ENCODE measurements at regions not wholly inside any gene's neighbourhood (a gene's known extent, or its start where the extent isn't known, plus 50 kb on each side); places are given as distances from the start of the nearest gene placed in this dataset.
"Not testable (repeated sequence)": the region's sequence is repeated elsewhere in the genome, so short reads cannot be mapped to it uniquely, and the experiment has no call there.

DNA sequence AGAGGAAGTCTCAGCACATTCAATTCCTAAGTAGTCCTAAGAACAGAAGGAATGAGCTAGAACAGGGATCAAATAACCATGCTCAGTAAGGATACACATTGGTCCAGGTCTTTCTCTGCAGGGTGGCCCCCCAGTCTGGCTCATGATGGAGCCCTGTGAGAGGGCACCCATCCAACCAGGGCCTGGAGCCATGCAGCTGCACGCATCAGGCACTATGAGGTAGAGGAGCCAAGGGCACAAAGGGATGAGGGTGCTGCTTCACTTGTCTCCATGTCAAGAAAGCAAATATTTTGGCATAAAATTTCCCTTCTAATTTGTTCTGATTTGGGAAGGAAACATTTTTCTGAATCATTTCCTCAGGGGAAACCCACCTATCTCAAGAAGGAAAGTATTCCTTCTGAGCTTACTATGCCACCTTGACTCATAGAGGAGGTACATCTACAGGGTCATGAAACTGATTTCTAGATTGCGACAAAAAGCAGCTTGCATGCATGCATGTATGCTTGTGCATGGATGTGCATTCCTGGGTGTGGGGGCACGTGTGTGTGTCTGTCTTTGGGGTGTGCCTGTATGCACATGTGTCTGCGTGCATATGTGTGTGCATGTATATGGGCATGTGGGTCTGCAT lies 600.3 kb downstream of the MID1IP1 start:
- no peak for DNase-seq (ENCODE audit: low spot score)

DNA sequence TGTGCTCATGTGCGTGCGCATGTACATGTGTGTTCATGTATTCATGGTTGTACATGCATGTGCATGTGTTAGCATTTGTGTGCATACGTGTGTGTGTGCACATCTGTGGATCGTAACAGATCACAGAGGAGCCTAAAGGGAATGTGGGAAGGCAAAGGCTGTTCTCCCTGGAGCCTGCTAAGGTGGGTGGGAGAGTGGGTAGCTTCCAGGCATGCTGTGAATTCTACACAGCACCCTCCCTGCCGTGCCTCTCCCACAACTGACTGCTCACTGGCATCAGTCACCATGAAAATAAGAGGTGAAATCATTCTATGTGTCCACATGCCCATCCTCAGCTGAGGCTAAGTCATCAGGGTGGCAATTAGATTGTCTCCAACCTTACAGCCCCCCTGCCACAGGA lies 600.9 kb downstream of the MID1IP1 start:
- no peak for DNase-seq (ENCODE audit: low spot score)

DNA sequence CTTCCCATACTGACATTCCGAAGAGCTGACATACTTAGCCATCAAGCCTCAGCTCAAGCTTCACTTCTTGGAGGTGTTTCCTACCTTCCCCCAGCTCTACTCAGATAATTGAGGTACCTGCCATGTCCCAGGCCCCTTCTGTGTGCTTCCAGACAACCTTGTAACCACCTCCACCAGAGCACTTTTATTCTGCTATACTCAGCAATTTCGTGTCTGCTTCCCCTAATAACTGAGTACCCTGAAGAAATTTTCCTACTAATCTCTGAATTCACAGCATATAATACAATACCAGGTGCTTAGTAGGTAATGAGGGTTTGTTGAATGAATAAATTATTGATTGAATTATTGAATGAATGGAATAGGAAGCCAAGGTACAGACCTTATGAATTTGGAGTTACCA lies 605.5 kb downstream of the MID1IP1 start:
- no peak for DNase-seq (ENCODE audit: low spot score)

DNA sequence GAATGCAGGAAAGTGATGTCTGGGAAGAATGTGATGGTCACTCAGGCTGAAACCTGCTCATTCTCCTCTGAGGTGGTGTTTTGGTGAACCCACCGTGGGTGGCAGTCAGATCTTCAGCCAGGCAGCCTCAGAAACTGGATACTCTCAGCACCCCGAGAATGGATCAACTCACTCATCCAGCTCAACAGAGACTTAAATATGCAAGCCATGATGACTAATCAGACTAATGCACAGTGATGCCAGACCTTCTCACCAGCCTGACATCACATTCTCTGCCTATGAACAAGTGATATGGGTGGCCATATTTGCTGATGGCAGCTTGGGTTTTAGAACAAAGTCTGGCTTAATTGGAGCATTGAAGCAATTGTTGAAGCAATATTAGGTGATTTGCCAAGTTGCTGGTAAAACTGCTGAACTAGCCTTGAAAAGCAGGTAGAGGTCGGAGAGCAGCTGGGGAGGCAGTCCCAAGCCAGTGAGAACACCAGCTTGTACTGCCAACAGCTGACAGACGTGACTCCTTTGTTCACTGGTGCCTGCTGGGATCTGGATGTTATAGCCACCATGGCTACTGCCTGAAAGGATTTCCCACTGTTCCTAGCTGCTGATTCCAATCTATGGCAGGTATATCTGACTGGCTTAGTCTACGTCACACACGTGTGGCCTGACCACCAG lies 608.1 kb downstream of the MID1IP1 start:
- no peak for DNase-seq (ENCODE audit: low spot score)

DNA sequence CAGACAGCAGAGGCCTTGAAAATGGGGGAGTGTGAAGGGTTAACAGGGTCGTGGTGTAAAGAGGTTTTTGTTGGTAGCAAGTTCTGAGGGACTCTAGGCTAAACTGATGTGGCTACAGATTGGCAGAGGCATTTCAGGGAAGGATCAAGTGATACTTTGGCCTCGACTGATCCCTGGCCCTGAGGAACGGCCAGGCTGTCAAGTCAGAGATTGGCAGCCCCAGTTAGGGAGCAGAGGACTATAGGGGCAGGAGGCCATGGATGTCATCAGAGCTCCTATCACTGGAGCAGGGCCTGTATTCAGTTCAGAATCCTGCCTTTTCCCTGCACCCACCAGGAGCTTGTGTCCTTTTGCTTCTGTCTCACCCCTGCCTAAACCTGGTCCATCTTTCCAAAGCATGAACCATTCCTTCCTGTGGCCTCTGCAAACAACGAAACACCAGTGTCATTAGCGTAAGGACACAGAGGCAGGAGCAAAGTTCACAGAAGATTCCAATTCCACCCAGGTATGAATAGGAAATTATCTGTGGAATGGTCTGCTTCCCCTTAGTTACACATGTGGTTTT lies 613.1 kb downstream of the MID1IP1 start:
- DNase-seq (ENCODE audit: low spot score), result no peak

DNA sequence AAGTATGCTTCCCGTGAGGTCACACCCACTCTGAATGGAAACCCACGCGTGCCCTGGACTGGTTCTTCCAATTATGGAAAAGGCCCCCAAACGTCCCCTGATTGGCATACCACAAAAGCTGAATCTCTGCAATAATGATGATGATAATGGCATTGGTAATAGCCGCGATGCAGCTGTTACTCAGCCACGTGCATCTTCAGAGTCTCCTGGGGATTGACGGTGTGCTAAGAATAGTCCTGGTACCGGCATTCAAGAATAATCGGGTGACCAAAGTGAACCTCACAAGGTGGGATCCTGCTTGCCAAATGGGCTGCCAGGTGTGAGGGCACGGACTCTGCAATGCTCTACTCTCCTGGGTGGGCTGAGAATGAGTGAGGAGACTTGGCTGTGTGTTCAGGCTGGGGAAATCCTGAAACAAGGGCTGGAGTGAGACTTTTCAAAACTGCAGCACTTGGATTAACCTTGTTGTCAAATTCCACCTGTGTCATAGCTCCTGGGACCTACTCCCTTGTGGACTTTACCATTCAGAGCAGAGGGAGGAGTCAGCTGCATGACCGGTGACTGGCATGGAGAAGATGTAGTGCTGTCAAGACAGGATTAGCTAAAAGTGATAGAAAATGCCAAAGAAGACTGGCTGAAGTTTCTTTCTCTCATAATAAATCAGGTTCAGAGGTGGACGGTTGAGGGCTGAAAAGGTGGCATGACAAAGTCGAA lies 615.4 kb downstream of the MID1IP1 start:
- DNase-seq (ENCODE audit: low spot score), result no peak

DNA sequence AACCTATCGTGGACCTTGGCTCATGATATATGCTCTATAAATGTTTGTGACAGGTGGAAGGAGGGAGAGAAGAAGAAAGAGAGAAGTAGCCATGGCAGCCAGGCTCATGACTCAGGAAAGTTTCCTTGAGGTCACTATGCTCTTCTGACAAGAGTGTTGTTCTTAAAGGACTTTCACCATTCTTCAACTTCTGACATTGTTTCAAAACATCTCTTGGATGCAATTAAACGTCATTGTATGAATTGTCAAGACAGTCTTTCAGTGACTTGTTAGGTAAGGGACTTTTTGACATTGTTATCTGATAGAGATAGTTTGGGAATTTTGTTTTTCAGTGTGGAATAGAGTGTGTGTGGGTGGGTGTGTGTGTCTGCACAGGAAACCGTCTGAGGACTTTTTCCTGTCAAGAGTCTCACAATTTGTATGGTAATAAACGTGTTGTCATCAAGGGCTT lies 617.0 kb downstream of the MID1IP1 start:
- DNase-seq (ENCODE audit: low spot score), result no peak

DNA sequence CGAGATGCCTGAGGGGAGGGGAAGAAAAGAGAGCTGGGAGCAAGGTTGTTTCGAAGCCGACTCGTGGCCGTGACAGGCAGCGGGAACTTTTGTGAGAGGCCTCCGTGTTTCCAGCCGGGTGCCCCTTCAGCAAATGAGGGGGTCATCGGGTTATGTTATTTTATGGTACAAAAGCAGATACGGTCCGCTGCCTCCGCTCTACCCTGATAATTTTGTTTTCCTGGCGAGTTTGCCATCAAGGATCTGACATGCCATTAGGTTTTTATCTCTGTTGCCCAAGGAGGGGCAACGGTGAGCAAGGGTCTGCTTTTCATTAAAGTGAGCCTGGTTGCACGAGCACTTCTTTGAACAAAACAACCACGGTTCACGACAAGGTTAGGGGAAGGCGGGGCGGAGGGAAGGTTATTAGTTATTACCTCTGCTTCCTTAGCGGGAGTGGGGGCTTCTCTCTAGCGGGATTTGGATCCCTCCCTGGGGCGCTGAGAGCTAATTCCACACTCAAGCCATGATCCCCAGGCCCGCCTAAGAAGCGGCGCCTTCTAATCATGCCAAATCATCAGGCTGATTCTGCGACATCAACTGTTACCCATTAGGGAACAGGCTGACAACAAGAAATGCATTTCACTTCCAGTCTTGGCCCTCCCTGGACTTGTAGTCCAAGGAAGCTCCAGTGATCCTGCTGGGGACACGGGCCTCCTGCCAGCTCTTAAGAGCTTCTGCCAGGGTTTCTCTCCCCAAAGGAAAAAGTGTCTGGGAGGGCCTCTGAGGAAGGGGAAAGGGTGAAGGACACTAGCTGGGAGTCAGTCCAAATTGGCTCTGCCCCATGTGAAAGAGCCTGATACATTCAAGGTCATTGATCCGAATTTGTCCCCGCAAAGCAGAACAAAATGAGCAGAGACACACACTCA lies 617.7 kb downstream of the MID1IP1 start:
- no peak for DNase-seq (ENCODE audit: low spot score)

DNA sequence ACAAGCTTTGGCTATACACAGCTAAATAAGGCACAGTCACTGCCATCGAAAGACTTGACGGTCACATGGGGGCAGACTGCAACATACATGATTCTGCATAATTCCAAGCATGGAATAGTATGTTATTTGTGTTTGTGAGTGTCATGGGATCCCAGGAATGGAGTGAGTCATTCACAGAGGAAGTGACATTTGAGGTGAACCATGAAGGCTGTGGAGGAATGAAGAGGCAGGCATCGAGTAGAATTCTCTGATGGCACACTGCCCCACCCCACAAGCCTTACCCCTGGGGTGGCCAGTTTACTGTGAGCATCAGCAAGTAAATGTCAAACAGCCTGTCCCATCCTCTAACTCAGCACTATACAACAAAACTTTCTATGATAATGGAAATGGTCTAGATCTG lies 619.7 kb downstream of the MID1IP1 start:
- DNase-seq (ENCODE audit: low spot score), result peak; percentile 6

DNA sequence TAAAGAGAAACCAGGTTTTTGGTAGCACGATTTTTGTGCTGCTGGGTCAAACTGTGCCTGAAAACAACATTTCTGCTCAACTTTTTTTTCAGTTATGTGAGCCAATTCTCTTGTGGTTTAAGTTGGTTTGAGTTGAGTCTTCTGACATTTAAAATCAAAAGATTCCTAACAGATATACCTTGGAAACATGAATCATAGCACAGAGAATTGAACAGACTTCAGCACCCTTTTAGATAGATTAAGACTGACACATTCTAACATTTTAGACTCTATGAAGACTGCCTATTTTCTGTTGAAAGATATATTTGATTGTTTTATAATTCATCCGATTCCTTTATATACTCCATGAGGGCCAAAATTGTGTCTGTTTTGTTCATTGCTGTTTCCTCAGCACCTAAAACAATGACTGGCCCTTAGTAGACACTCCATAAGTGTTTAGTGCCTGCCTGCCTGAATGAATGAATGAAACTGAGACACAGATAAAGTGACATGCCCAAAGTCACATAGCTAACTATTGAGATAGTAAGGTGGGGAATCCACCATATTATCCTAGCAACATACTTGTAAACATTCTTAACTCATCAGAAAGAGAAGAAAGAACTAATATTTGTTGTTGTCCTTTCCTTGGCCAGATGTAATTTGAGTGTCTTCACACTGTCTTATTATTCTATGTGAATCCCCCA lies 624.0 kb downstream of the MID1IP1 start:
- DNase-seq (ENCODE audit: low spot score), result no peak

DNA sequence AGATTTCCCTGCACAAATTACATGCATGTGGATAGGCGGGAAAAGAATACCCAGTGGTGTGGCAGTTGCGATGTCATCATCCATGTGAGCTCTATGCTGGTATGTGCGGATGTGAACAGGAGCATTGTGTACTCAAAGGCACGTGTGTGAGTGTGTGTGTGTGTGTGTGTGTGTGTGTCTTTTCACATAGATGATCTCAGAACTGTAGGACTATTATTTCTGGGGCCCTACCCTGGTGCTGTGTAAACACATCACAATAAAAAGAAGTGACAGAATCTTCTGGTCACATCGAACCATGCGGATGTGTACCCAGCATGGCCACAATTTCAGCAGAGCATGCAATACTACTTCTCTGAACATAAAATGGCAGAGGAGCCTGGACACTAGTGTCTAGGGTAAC lies 624.8 kb downstream of the MID1IP1 start:
- no peak for DNase-seq (ENCODE audit: low spot score)

DNA sequence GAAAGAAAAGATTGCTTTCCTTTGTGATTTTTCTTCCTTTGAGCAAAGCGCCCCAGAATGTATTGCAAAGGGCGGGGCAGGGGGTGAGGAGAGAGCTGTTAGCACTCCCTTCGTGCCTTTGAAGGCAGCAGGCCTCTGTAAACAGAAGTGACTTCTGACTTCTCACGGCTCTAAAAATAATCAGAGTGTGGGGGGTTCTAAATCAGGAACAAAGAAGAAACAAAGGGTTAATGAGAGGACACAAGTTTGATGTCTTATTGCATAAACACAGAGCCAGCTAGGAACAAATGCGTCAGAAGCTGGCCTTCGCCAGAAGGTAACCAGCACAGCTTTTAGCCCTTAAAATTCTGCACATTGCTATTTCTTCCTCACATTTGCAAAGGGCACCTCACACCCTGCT lies 626.2 kb downstream of the MID1IP1 start:
- no peak for DNase-seq (ENCODE audit: low spot score)

DNA sequence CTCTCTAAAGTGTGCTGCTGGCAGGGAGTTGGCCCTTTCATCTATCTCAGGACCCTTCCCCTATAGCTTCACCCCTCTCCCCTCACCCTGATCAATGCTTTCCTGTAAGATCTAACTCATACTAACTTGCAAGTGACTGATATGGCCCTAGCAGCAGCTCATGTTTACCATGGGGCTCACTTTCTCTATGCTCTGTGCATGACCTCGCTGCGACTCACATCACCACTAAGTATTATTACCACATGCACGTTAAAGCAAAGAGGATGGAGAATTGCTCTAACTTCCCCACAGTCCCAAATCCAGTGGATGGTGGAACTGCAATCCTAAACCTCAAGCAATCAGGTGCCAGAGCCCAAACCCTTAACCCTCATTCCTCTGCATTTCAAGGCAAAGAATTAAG lies 626.6 kb downstream of the MID1IP1 start:
- peak; percentile 27 for DNase-seq (ENCODE audit: low spot score)

DNA sequence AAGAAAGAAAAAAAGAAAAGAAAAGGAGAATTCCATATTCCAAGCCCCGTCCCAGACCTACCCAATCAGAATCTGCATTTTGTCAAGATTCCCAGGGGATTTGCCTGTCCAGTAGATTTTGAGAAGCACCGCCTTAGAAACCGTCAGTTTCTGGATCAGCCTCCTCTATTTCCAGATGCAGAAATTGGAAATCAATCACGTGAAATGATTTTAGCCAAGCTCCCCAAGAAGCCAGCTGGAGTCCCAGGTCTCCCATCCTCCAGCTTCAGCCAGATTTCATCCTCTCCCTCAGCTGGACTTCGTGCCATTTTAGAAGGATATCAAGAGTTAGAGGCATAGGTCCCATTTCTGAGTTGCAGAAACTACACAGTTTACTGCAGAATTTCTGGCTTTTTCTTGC lies 629.3 kb downstream of the MID1IP1 start:
- DNase-seq (ENCODE audit: low spot score), result no peak

DNA sequence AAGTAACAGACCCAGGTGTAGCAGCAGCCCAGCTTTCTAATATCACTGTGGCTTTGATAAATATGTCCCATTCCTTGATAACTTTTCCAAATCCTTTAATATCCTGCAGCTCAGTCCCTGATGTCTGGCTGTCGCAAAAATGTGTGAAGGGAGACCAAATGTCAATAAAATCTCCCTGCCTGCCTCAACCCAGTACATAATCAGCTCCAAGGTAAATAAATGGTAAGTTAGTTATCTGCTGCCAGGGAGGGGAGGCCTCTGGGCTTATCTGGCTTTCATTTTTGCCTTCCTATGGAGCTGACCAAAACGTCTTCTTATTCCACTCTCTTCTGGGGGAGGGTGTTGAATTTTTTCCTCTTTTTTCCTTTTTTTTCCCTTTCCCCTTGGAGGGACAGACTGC lies 630.6 kb downstream of the MID1IP1 start:
- DNase-seq (ENCODE audit: low spot score), result no peak

DNA sequence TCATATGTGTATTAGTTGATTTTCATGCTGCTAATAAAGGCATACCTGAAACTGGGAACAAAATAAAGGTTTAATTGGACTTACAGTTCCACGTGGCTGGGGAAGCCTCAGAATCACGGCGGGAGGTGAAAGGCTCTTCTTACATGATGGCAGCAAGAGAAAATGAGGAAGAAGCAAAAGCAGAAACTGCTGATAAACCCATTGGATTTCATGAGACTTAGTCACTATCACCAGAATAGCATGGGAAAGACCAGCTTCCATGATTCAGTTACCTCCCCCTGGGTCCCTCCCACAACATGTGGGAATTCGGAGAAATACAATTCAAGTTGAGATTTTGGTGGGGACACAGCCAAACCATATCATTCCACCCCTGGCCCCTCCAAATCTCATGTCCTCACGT lies 633.4 kb downstream of the MID1IP1 start:
- DNase-seq (ENCODE audit: low spot score), result not testable (repeated sequence)

DNA sequence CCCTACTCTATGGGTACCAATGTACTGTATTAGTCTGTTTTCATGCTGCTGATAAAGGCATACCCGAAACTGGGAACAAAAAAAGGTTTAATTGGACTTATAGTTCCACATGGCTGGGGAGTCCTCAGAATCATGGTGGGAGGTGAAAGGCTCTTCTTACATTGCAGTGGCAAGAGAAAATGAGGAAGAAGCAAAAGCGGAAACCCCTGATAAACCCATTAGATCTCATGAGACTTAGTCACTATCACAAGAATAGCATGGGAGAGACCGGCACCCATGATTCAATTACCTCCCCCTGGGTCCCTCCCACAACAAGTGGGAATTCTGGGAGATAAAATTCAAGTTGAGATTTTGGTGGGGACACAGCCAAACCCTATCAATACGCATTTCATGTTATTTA lies 635.3 kb downstream of the MID1IP1 start:
- DNase-seq (ENCODE audit: low spot score), result not testable (repeated sequence)

DNA sequence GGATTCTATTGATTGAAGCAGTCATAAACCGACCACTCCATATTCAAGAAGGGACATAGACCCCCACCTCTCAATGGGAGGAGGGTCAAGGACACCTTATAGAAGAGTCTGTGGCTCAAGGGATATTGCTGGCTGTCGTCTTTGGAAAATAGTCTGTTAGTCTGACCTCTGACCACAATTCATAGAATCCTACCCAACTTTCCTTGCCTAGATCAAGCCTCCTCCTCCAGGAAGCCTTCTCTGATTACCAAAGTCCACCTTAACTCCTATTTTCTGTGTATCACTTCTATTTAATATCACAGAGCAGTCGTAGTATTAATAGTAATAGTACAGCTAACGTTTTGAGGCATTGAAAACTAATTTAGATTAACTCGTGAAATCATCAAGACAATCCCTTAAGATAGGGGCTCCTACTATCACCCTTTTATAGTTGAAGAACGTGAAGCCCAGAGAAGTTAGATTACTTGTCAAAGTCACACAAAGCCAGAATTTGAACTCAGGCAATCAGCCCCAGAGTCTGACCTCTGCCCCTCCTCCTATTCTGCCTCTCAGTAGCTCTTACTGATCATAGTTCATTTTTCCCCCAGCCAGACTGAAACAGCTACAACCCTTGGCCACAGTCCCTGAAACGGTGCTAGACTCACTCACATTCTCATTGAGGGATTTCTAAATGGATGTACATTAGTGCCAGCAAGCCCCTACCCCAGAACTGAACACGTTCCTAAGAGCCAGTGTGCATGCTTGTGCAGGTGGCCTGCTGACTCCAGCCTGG lies 636.6 kb downstream of the MID1IP1 start:
- DNase-seq (ENCODE audit: low spot score), result no peak

DNA sequence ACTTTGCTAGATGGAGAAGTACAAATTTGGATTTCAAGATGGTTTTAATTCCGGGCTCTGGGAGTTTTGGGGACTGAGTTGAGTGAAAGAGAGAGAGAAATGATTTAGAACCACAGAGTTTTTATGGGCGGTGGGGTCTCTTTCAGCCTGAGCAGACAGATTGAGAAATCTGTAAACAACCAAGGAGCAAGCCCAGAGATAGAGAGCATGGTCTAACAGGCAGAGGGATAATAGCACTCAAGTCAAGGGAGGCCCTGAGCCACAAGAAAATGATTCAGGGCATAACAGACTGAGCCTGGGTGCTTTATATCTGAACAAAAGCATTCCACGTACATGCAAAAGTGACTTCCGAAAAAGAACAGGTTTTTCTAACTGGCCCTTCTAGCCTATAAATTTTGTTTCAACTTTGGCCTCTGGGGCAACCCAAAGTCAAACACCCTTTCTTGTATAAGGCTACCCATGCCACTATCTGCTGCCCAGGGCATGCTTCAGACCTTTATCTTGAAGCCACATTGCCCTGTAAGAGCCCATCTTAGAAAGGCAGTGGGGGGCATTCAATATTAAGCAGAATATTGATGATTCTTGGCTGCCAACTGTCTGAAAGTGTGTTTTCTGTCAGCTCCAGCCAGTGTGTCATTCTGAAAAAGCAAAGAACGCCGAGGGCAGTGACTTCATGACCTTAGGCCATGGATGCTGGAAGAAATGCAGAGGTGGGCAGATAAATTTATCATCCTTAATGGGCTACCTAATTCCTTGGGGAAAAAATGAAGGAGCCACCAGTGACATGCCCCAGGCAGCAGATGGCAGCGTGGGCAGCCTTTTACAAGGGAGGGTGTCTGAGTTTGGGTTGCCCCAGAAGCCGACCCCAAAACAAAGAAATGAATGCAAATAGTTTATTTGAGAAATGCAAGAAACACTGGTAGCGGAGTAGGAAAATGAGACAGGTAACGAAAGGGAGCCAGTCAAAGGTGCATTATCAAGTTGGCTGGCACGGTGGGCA lies 637.6 kb downstream of the MID1IP1 start:
- no peak for DNase-seq (ENCODE audit: low spot score)
